HG03439 (cell line): ENCODE measurements at regions not wholly inside any gene's neighbourhood (a gene's known extent, or its start where the extent isn't known, plus 50 kb on each side); places are given as distances from the start of the nearest gene placed in this dataset.

Experiments
- ATAC-seq: cut with Tn5 transposase; IDR thresholded peaks from one replicate; pipeline ENCODE4 v1.9.1; 2021; ENCODE audit warnings: mild to moderate bottlenecking, moderate library complexity; ENCODE audit not compliant: unreplicated experiment

DNA sequence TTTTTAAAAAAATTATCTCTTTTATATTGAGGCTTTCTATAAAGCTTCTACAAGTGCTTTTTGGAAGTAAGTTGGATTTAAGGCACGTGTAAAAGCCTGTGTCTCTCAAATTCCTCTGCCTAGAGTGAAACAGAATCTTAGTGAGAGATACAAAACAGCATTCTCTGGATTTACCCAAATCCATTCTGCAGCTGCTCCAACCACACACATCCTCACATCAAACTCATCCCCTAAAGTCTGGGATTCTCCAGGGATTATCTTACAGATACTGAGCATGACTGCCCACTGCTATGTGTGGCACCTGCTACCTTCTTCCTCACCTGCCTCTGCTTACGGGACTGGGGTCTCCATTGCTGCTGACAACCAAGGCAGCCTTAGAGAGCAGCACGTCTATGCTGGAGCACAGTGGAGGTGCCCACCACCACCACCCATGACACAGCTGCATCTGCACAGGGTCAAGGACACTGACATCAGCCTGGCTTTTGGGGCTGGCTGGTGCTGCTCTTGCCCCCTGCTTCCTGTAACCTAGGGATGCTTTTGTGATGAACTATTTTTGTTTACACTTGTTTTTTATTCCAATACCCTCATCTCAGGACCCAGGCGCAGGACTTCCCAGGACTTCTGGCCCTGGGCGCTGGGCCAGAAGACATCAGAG is 139.2 kb upstream of the NAMPT start:
- no peak for ATAC-seq

GRCh38 chr7:106423111-106423510 is 138.3 kb upstream of the NAMPT start:
- ATAC-seq, result no peak

- no peak for ATAC-seq
Observed at GRCh38 chr7:106421181-106421762, 136.5 kb upstream of the NAMPT start.

GRCh38 chr7:106420736-106421135 is 136.0 kb upstream of the NAMPT start:
- ATAC-seq, result no peak

GRCh38 chr7:106420210-106420609 is 135.4 kb upstream of the NAMPT start:
- no peak for ATAC-seq

DNA sequence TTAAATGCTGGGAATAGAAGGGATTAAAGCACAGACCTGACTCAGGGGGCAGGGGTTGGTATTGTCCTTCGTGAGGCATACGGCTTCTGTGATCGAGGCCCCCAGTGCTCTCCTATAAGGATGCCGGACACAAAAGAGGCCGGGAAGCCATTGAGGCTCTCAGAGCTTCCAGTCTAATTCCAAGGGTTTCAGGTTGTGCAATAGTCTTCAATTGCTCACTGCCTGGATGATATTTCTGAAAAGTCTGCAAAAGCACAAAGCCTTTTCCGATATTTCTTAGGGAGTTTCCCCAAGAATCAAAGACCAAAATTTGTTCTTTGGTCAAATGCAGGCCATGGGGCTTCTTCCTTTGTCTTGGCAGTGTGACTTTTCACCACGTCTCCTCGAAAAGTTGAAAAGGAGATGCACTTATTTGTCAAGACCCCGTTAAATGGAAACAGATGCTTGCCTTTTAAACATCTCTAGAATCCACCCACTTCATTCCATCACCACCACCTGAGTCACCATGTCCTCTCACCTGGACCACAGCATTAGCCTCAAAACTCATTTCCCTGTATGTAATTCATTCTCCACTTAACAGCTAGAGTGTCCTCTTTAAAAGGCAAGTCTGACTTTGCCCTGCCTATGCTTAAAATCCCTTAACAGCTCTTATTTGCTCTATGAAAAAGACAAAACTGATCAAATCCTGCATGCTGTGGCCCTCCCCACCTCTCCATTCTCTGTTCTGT is 134.8 kb upstream of the NAMPT start:
- no peak for ATAC-seq

GRCh38 chr7:106418526-106418925 is 133.7 kb upstream of the NAMPT start:
- no peak for ATAC-seq

- no peak for ATAC-seq
Observed at GRCh38 chr7:106418094-106418493, 133.3 kb upstream of the NAMPT start.

DNA sequence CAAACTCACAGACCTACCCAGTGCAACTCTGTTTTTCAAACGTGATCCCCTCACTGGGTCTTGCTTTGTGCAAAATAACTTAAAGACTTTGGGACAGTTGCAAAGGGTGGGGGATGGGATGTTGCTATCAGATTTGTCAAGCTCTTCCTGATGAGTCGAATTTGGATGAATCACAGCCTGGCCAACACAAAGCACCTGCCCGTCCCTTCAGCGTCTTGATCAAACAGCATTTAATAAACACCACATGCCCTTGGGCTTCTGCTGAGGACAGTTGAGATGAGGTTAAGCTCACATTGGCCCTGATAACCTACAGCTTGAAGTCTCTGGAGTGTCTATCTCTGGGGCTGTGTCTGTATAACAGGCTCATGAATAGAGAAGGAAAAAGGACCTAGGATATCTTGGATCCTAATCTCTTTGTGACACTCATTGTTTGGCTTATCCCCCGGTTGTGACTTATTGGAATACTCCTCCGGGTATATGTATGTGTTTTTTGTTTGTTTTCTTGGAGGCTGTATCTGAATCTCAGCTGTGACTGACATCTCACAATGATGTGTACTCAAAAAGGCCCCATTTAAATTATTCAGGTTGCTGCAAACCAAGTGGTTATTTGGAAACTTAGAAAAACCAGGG is 132.6 kb upstream of the NAMPT start:
- ATAC-seq, result no peak

DNA sequence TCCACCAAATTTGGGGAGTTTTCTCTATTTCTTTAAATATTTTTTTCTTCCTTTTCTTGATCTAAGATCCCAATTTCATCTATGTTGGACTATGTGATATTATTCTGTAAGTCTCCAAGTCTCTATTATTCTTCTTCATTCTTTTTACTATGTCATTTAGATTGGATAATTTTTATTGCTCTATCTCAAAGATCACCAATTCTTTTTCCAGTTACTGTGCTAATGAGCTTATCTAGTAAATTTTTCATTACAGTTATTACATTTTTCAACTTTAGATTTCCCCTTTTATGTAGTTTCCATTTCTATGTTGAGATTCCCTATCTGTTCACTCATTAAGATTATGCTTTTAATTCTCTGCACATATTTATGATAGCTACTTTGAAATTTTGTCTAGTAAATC is 131.6 kb upstream of the NAMPT start:
- no peak for ATAC-seq

DNA sequence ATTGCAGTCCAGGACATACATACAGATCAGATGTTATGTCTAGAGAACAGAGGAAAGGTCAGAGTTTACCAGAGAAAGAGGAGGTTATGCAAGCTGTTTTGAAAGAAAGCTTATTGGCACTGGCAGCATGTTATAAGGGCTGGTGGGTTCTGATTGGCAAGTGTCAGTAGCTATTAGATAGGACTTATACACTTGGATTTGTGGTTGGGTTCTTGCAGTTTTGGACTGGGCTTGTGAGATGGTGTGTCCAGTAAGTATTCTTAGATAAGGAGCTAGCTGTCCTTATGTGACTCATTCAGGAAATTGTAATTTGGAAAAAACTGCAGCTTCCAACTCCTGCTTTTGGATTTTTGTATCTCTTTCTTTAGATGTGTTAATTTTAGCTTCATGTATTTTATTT is 130.7 kb upstream of the NAMPT start:
- no peak for ATAC-seq

DNA sequence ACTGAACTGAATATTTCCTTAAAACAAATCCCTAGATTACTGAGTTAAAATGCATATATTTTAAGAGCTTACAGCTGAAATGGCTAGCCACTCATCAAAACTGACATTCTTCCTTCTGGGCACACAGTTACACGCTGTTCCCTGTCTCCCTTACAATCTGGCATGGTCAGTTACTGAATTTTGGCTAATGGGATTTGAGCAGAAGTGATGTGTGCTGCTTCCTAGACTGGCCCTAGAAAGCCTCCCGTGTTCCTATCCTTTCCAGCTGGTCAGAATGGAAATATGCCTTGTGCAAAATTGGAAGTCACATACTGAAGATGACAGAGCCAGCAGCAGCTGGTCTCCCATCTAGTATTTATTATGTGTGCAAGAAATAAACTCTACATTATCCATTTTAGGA is 128.7 kb upstream of the NAMPT start:
- no peak for ATAC-seq

DNA sequence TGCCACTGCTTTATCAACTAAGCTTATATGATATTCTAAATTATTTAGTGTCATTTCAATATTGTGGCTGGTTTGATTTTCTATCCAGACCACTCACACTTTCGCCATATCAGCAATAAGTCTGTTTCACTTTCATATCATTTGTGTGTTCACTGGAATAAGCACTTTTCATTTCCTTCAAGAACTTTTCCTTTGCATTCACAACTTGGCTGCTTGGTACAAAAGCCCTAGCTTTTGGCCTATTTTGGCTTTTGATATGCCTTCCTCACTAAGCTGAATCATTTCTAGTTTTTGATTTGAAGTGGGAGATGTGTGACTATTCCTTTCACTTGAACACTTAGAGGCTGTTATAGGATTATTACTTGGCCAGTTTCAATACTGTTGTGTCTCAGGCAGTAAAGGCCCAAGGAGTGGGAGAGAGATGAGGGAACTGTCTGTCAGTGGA is 120.9 kb upstream of the NAMPT start:
- no peak for ATAC-seq

DNA sequence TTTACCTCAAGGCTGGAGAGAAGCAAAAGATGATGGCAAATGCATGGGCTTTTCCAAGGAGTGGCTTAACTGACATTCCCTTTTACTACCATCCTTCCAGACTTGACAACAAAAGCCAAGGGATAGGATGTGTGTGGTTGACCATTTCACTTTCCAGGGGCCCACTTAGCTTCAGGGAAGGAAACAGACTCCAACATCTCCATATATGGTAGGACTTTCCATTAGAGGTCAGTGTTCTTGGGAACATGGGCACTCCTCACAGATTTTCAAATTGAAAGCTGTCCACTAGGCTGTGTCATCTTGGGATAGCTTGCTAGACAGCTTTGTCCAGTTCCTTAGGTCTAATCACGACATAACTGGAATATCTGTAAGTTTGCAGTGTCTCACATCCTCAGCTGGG is 118.1 kb upstream of the NAMPT start:
- ATAC-seq, result no peak

DNA sequence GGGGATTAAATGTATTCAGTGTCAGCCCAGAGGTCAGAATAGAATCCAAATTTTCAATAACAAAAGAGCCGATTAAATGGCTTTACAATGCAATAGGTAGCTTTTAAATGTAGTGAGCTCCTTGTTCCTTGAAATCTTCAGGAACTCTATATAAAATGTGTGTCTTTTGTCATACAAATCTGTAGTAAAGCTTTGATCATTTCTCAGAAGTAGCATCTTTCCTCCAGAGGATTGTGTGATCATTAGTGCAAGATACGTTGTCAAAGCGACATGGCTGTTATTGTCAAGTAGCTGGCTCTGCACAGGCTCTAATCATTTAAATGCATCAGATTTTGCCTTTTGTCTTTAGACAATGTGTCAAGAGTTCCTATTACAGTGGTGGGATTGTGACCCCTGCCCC is 116.1 kb upstream of the NAMPT start:
- no peak for ATAC-seq

DNA sequence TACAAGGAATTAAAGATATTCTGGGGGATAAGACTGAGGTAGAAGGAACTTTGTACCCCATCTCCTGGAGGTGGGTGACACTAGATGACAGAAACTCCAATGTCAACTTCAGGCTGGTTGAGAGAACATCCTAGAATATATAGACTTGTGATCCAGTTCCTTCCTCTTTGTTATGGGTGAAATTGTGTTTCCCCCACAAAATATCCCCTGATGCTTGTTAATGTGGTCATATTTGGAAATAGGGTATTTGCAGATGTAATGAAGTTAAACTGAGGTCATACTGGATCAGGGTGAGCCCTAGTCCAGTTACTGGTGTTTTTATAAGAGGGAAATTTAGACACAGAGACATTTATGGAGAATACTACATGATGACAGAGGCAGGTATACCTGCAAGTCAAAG is 114.0 kb upstream of the NAMPT start:
- ATAC-seq, result no peak

DNA sequence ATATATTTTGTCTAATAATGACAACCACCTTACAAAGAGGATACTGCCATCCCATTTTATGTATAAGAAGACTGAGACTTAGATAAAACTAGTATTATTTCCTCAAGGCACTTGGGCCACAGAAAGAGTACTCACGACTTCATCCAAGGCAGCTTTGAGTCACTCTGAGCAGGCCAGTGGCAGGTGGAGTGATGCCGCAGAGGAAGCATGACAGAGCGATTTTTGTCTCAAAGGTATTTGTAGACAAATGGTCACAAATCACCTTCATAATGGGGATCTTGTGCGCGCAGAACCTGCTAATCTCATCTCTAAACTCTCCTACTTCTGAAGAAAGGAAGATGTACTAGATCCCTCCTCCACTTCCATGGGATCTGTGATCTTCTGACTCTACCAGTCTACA is 113.2 kb upstream of the NAMPT start:
- no peak for ATAC-seq

DNA sequence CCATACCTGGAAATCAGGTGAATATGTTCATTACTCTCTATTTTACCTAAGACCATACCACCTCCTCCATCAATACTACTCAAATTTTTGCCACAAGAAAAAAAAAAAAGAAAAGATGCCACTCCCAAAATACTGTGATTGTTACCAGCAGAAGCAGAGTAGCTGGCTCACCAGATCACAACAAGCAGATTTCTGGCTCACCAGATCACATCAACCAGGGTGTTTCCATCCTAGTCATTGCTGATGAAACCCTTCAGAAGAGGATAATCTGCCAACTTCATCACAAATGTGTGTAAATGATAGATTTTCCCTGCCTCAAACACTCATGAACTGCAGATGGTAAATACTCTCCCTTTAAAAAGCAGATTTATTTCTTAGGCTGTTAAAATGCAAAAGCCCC is 109.7 kb upstream of the NAMPT start:
- ATAC-seq, result no peak

GRCh38 chr7:106393564-106394251 is 108.9 kb upstream of the NAMPT start:
- ATAC-seq, result no peak

DNA sequence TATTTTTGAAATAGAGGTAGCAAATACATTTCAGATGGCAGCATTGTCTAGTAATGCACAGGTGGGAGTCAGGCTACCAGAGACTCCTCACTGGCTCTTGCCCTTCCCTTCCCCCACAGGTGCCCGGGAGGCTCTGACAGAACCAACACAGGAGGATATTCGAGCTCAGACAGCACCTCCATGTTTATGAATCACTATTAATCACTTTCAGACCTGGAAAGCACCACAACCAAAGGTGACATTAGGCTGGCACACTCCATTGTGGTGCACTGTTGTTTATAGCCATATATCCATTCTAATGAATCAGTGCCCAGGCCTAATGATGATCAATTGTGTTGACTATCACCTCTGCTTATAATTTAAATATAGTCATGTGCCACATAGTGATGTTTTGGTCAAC is 107.8 kb upstream of the NAMPT start:
- ATAC-seq, result no peak

DNA sequence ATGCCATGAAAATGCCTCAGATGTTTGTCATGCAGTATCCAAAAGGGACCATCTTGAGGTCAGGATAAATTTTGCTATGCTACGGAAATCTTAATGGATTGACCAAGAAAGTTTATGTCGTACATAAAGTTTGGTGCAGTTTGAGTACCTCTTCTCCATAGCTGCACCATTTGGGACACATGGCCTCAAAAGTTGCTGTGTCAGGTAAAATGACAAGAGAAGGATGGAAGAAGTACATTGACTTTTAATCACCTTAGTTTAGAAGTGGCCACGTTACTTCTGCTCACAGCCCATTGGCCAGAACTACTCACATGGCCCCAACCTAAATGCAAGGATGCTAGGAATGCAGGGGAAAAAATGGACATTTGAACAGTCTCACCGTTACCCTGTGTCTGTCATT is 107.4 kb upstream of the NAMPT start:
- ATAC-seq, result no peak
